UCSD-AML1 (cell line): ENCODE measurements at regions not wholly inside any gene's neighbourhood (a gene's known extent, or its start where the extent isn't known, plus 50 kb on each side); places are given as distances from the start of the nearest gene placed in this dataset.

ENCODE experiments used
- DNase-seq: peaks from one replicate; lab custom pipeline; 2025; ENCODE audit not compliant: unreplicated experiment; lab: John Stamatoyannopoulos, UW

DNA sequence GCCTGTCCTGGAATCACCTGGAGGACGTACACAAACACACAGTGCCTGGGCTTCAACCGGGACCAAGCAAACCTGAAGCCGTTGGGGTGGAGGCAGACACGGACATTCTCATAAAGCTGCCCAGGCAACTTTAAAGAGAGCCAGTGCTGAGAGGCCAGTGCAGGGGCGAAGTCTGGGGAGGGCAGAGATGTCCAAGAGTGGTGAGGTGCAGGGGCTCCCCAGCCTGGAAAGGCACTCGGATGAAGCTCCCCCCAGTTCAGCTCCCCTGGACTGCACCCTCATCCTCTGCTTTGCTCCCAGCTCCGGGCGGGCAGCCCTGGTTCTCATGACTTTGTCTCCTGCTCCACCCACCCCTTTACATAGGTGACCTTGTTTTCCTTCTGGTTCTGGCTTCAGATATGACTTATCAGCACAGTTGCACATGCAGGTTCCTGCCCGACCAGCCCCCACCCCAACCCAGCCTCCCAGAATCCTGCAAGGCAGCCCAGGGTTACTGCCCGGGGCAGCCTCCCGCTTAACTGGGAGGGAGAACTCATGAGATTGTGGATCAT is 60.8 kb upstream of the EEPD1 start:
- no peak for DNase-seq

GRCh38 chr7:36096460-36097095 is 56.5 kb upstream of the EEPD1 start:
- DNase-seq = no peak

- DNase-seq = no peak
Observed at GRCh38 chr7:36098096-36098495, 55.0 kb upstream of the EEPD1 start.

- DNase-seq = no peak
Observed at GRCh38 chr7:36100226-36100625, 52.8 kb upstream of the EEPD1 start.

DNA sequence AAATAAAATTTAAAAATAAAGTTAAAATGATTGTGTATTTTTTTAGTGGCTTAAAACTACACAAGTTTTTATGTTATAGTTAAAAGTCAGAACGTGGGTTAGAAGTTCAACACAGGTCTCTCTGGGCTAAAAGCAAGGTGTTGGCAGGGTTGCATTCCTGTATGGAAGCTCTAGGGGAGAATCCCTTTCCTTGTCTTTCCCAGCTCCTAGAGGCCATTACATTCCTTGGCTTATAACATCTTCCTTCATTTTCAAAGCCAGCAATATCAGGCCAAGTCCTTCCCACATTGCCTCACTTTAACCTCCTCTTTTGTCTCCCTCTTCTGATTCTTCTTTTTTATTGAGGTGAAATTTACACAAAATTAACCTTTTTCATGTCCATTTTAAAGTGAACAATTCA is 52.4 kb upstream of the EEPD1 start:
- DNase-seq = no peak
